PC-3 (cell line): ENCODE measurements at regions not wholly inside any gene's neighbourhood (a gene's known extent, or its start where the extent isn't known, plus 50 kb on each side); places are given as distances from the start of the nearest gene placed in this dataset.

Experiments used
- ATAC-seq: fragments of 200-7000 bp; cut with Tn5 transposase; 2 replicates; pipeline ENCODE4 v1.9.1; 2020; ENCODE audit warnings: mild to moderate bottlenecking, moderate library complexity
- BruUV-seq: library from RNA; stranded (reverse); fragments of 400-500 nt; replicated peaks from 2 replicates; lab custom pipeline; 2021; lab: Mats Ljungman, UMichigan
- CTCF ChIA-PET: fragments of 300-600 bp; sonication (Branson Sonifier 250); formaldehyde crosslinking; loops from one replicate; lab custom pipeline; 2022; ENCODE audit warnings: antibody characterized with exemption; lab: Charles Lee
- POLR2A ChIA-PET: fragments of 300-600 bp; sonication (Branson Sonifier 250); formaldehyde crosslinking; loops from one replicate; lab custom pipeline; 2022; ENCODE audit warnings: antibody characterized with exemption; ENCODE audit not compliant: unreplicated experiment; lab: Charles Lee
- DNase-seq: peaks from one replicate; pipeline ENCODE4 v3.0.0-alpha.2; 2015
- H2AFZ ChIP-seq: fragments of 300-600 bp; sonication (generic); 2 replicates; pipeline ENCODE4 v1.6.0; 2016; ENCODE audit warnings: antibody characterized with exemption, low read length
- H3F3A ChIP-seq: fragments of 300-600 bp; sonication (generic); one replicate; pipeline ENCODE4 v1.6.0; 2017; ENCODE audit warnings: antibody characterized with exemption, low read length, control low read depth, mild to moderate bottlenecking; ENCODE audit not compliant: unreplicated experiment
- H3K27ac ChIP-seq: fragments of 300-600 bp; sonication (generic); 2 replicates; pipeline ENCODE4 v1.5.1; 2016; ENCODE audit warnings: mild to moderate bottlenecking, low read length
- H3K27me3 ChIP-seq: fragments of 300-600 bp; sonication (generic); 2 replicates; pipeline ENCODE4 v1.6.1; 2016; ENCODE audit warnings: low read length, mixed read lengths
- H3K36me3 ChIP-seq: fragments of 300-600 bp; sonication (generic); 2 replicates; pipeline ENCODE4 v1.6.1; 2016; ENCODE audit warnings: low read depth, mixed run types, low read length, mixed read lengths
- H3K4me1 ChIP-seq: fragments of 300-600 bp; sonication (generic); 2 replicates; pipeline ENCODE4 v1.5.1; 2016; ENCODE audit warnings: low read length; ENCODE audit not compliant: insufficient read depth
- H3K4me2 ChIP-seq: fragments of 300-600 bp; sonication (generic); 2 replicates; pipeline ENCODE4 v1.6.0; 2016; ENCODE audit warnings: low read length
- H3K4me3 ChIP-seq: fragments of 300-600 bp; sonication (generic); 2 replicates; pipeline ENCODE4 v1.5.1; 2016; ENCODE audit warnings: mild to moderate bottlenecking, low read length, mixed read lengths
- H3K79me2 ChIP-seq: fragments of 300-600 bp; sonication (generic); 2 replicates; pipeline ENCODE4 v1.6.1; 2017; ENCODE audit warnings: low read length, mixed read lengths
- H3K9ac ChIP-seq: fragments of 300-600 bp; sonication (generic); 2 replicates; pipeline ENCODE4 v1.6.0; 2016; ENCODE audit warnings: mild to moderate bottlenecking, low read length
- H3K9me2 ChIP-seq: fragments of 300-600 bp; sonication (generic); replicated peaks from 2 replicates; pipeline ENCODE4 v1.6.1; 2016; ENCODE audit warnings: mixed run types, low read length, mixed read lengths
- H3K9me3 ChIP-seq: fragments of 300-600 bp; sonication (generic); 2 replicates; pipeline ENCODE4 v1.6.1; 2016; ENCODE audit warnings: low read length, mixed read lengths
- H4K20me1 ChIP-seq: fragments of 300-600 bp; sonication (generic); 2 replicates; pipeline ENCODE4 v1.6.1; 2016; ENCODE audit warnings: low read length, mixed read lengths
- EZH2 ChIP-seq: fragments of 300-600 bp; sonication (generic); IDR thresholded peaks from one replicate; pipeline ENCODE4 v1.6.1; 2017; ENCODE audit warnings: antibody characterized with exemption, mild to moderate bottlenecking, low read length; ENCODE audit not compliant: unreplicated experiment
- EZH2phosphoT487 ChIP-seq: fragments of 300-600 bp; sonication (generic); IDR thresholded peaks from 2 replicates; pipeline ENCODE4 v1.6.1; 2018; ENCODE audit warnings: mild to moderate bottlenecking, antibody characterized with exemption, low read length, borderline replicate concordance
- intact Hi-C: fragments of 100-400 bp; cut with micrococcal nuclease; formaldehyde crosslinking; loops from 2 replicates; pipeline ENCODE4 v1.9.0; 2023
- TF ChIP-seq, protein P1 (sequence below): fragments of 300-600 bp; sonication (generic); conservative IDR thresholded peaks from 2 replicates; pipeline ENCODE4 v1.5.1; 2017; ENCODE audit warnings: antibody characterized with exemption, low read depth, mild to moderate bottlenecking, low read length

DNA sequence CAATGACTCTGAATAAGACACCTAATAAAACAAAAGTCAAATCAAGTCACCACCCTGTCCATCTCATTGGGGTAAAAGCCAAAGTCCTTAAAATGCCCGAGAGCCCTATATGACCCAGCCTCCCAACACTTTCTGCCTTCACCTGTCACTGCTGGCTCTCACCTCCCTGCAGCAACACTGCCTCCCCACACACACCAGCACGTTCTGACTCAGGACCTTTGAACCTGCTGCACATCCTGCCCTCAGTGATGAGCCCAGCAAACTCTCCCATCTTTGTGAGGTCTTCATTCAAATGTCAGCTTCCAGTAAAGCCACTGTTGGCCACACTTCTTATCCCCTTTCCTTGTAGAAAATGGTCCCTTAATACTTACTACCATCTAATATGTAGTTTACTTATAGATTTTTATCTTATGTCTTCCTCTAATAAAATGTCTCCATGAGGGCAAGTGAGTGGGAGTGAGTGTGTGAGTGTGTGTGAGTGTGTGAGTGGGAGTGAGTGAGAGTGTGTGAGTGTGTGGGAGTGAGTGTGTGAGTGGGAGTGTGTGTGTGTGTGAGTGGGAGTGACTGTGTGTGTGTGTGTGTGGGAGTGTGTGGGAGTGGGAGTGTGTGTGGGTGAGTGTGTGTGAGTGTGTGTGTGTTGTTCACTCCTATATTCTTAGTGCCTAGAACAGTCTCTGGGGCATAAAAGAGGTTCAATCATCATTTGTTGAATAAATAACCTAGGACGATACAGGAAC is 504.7 kb downstream of the EIPR1 start:
- Histone ChIP-seq H3K9ac (no peak overlapping the region), H4K20me1 (no peaks in the 10 kb centered on the region), H3K9me2 (no peaks in the 10 kb centered on the region), H3F3A (no peaks in the 10 kb centered on the region), H3K79me2 (no peaks in the 10 kb centered on the region), H3K4me3 (no peak overlapping the region), H3K4me2 (no peak overlapping the region), H3K9me3 (no peaks in the 10 kb centered on the region), H3K36me3 (no peaks in the 10 kb centered on the region), H3K27ac (no peak overlapping the region), H2AFZ (no peak overlapping the region), H3K27me3 (peaks cover 82% of the 10 kb centered on the region), H3K4me1 (no peaks in the 10 kb centered on the region)
- ChIA-PET CTCF (no interaction called here), POLR2A (no interaction called here)
- BruUV-seq, result no TSS peak
- ATAC-seq, result no peak
- no peak for DNase-seq
- intact Hi-C loops, result no loop called here
- no peak for TF ChIP-seq EZH2phosphoT487
- TF ChIP-seq, protein P1, sequence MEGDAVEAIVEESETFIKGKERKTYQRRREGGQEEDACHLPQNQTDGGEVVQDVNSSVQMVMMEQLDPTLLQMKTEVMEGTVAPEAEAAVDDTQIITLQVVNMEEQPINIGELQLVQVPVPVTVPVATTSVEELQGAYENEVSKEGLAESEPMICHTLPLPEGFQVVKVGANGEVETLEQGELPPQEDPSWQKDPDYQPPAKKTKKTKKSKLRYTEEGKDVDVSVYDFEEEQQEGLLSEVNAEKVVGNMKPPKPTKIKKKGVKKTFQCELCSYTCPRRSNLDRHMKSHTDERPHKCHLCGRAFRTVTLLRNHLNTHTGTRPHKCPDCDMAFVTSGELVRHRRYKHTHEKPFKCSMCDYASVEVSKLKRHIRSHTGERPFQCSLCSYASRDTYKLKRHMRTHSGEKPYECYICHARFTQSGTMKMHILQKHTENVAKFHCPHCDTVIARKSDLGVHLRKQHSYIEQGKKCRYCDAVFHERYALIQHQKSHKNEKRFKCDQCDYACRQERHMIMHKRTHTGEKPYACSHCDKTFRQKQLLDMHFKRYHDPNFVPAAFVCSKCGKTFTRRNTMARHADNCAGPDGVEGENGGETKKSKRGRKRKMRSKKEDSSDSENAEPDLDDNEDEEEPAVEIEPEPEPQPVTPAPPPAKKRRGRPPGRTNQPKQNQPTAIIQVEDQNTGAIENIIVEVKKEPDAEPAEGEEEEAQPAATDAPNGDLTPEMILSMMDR, result no peak
- TF ChIP-seq EZH2, result no peak

DNA sequence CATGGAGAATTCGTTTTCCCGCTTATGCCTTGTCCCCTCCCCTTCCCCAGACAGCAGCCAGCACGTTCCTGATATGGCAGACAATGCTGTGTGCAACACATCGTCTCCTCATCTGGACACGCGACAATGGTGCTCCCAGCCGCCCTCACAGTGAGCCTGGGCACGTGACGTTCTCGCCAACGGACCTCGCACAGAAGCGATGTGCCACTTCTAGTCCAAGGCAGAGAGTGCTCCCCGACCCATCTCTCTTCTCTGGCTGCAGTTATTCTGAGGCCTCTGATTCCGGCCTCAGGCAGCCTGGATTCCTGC is 505.4 kb downstream of the EIPR1 start:
- H3K79me2 ChIP-seq, result no peaks in the 10 kb centered on the region
- no peaks in the 10 kb centered on the region for H3K4me1 ChIP-seq
- DNase-seq, result no peak
- H3K27me3 ChIP-seq, result peaks cover 82% of the 10 kb centered on the region
- ChIA-PET POLR2A (no interaction called here), CTCF (no interaction called here)
- H3K9ac ChIP-seq, result no peak overlapping the region
- H3K27ac ChIP-seq, result no peak overlapping the region
- H3K4me2 ChIP-seq, result no peak overlapping the region
- TF ChIP-seq EZH2phosphoT487, result no peak
- TF ChIP-seq EZH2, result no peak
- TF ChIP-seq, protein P1, result no peak
- ATAC-seq, result no peak
- intact Hi-C loops, result no loop called here
- no peaks in the 10 kb centered on the region for H3F3A ChIP-seq
- H3K9me3 ChIP-seq, result no peaks in the 10 kb centered on the region
- BruUV-seq, result no TSS peak
- no peak overlapping the region for H2AFZ ChIP-seq
- H4K20me1 ChIP-seq, result no peaks in the 10 kb centered on the region
- no peaks in the 10 kb centered on the region for H3K36me3 ChIP-seq
- no peaks in the 10 kb centered on the region for H3K9me2 ChIP-seq
- H3K4me3 ChIP-seq, result no peak overlapping the region

DNA sequence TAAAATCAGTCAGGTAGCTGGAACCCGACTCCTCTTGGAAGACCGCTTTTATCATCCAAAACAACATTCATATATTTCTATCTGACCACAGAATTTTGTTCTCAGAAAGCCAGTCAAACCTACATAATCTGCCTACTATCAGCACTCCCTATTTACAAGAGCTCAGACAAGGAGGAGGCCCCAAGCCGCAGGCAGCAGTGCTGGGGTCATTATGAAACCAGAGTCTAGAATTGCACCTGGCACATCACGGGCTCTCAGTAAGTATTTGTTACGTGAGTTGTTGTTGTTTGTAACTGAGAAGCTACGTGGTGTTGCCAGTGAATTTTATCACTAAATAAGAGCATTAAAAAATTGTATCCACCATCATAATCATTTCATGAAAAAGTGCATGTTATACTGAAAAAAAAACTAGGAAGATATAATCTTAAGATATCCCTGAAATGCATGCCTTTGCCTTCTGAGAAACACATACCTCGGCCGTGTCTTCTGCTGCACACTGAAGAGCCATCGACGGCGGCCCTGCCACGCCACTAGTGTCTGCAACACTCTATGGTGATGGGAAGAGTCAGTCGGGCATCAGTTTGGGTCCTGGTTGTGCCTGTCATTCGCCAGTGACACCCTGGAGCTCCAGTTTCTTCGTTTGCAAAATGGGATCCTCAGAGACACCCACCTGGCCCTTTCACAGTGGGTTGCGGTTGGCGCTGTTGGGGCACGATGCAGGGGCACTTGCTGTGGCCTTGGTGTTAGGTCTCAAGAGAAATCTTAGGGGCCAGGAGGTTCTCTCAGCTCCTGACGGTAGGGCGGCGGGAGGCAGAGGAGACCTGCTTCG is 505.9 kb downstream of the EIPR1 start:
- Histone ChIP-seq H3K4me1 (no peaks in the 10 kb centered on the region), H3K9me2 (no peaks in the 10 kb centered on the region), H3K27me3 (peaks cover 82% of the 10 kb centered on the region), H3K79me2 (no peaks in the 10 kb centered on the region), H3F3A (no peaks in the 10 kb centered on the region), H3K9ac (no peak overlapping the region), H4K20me1 (no peaks in the 10 kb centered on the region), H3K36me3 (no peaks in the 10 kb centered on the region), H3K9me3 (no peaks in the 10 kb centered on the region), H3K4me3 (no peak overlapping the region), H2AFZ (no peak overlapping the region), H3K4me2 (no peak overlapping the region), H3K27ac (no peak overlapping the region)
- DNase-seq, result no peak
- CTCF ChIA-PET, result no interaction called here
- no peak for ATAC-seq
- TF ChIP-seq, protein P1, result no peak
- TF ChIP-seq EZH2phosphoT487 (no peak), EZH2 (no peak)
- no TSS peak for BruUV-seq
- POLR2A ChIA-PET, result no interaction called here
- intact Hi-C loops, result no loop called here
